ENCODE measurements at regions not wholly inside any gene's neighbourhood (a gene's known extent, or its start where the extent isn't known, plus 50 kb on each side); places are given as distances from the start of the nearest gene placed in this dataset.

GRCh38 chr4:143089291-143089690 is 95.4 kb upstream of the USP38 start:
- ATAC-seq = no peak
- H3K36me3 Mint-ChIP-seq (ENCODE audit: low read depth) = no peaks in the 10 kb centered on the region
- POLR2A ChIA-PET = no interaction called here
- H3K9me3 Mint-ChIP-seq (ENCODE audit: insufficient read depth) = no peaks in the 10 kb centered on the region
- H3K27me3 Mint-ChIP-seq (ENCODE audit: low read depth) = peaks cover 4% of the 10 kb centered on the region
- H3K4me1 Mint-ChIP-seq (ENCODE audit: low read depth) = no peaks in the 10 kb centered on the region
- CTCF ChIA-PET = no interaction called here
- no peak for DNase-seq
- no peak overlapping the region for H3K27ac Mint-ChIP-seq
- H3K4me3 Mint-ChIP-seq = no peak overlapping the region

- ATAC-seq = no peak
- H3K4me1 Mint-ChIP-seq (ENCODE audit: low read depth) = no peaks in the 10 kb centered on the region
- H3K36me3 Mint-ChIP-seq (ENCODE audit: low read depth) = no peaks in the 10 kb centered on the region
- no peak for DNase-seq
- H3K9me3 Mint-ChIP-seq (ENCODE audit: insufficient read depth) = no peaks in the 10 kb centered on the region
- CTCF ChIA-PET = no interaction called here
- no peak overlapping the region for H3K4me3 Mint-ChIP-seq
- POLR2A ChIA-PET = no interaction called here
- peaks cover 4% of the 10 kb centered on the region for H3K27me3 Mint-ChIP-seq (ENCODE audit: low read depth)
- H3K27ac Mint-ChIP-seq = no peak overlapping the region
Observed at GRCh38 chr4:143089847-143090246, 94.9 kb upstream of the USP38 start.

- Mint-ChIP-seq H3K36me3 (ENCODE audit: low read depth) (no peaks in the 10 kb centered on the region), H3K27me3 (ENCODE audit: low read depth) (no peaks in the 10 kb centered on the region), H3K4me3 (no peak overlapping the region), H3K9me3 (ENCODE audit: insufficient read depth) (no peaks in the 10 kb centered on the region), H3K4me1 (ENCODE audit: low read depth) (no peaks in the 10 kb centered on the region), H3K27ac (no peak overlapping the region)
- POLR2A ChIA-PET = no interaction called here
- ATAC-seq = no peak
- CTCF ChIA-PET = no interaction called here
- no peak for DNase-seq
Observed at GRCh38 chr4:143091862-143092261, 92.9 kb upstream of the USP38 start.

GRCh38 chr4:143095447-143095846 is 89.3 kb upstream of the USP38 start:
- Mint-ChIP-seq H3K36me3 (ENCODE audit: low read depth) (no peaks in the 10 kb centered on the region), H3K27ac (no peak overlapping the region), H3K4me3 (no peak overlapping the region), H3K4me1 (ENCODE audit: low read depth) (no peaks in the 10 kb centered on the region), H3K27me3 (ENCODE audit: low read depth) (no peaks in the 10 kb centered on the region), H3K9me3 (ENCODE audit: insufficient read depth) (no peaks in the 10 kb centered on the region)
- POLR2A ChIA-PET = no interaction called here
- CTCF ChIA-PET = no interaction called here
- DNase-seq = no peak
- no peak for ATAC-seq

- POLR2A ChIA-PET = no interaction called here
- no peak overlapping the region for H3K27ac Mint-ChIP-seq
- H3K4me1 Mint-ChIP-seq (ENCODE audit: low read depth) = no peaks in the 10 kb centered on the region
- no peak overlapping the region for H3K4me3 Mint-ChIP-seq
- no peaks in the 10 kb centered on the region for H3K27me3 Mint-ChIP-seq (ENCODE audit: low read depth)
- no peaks in the 10 kb centered on the region for H3K9me3 Mint-ChIP-seq (ENCODE audit: insufficient read depth)
- ATAC-seq (no peak), DNase-seq (no peak)
- no peaks in the 10 kb centered on the region for H3K36me3 Mint-ChIP-seq (ENCODE audit: low read depth)
- CTCF ChIA-PET = no interaction called here
Observed at GRCh38 chr4:143097751-143098150, 87.0 kb upstream of the USP38 start.

GRCh38 chr4:143099693-143100092 is 85.0 kb upstream of the USP38 start:
- Mint-ChIP-seq H3K27me3 (ENCODE audit: low read depth) (no peaks in the 10 kb centered on the region), H3K9me3 (ENCODE audit: insufficient read depth) (no peaks in the 10 kb centered on the region), H3K36me3 (ENCODE audit: low read depth) (no peaks in the 10 kb centered on the region), H3K4me3 (no peak overlapping the region), H3K27ac (no peak overlapping the region), H3K4me1 (ENCODE audit: low read depth) (no peaks in the 10 kb centered on the region)
- CTCF ChIA-PET = no interaction called here
- POLR2A ChIA-PET = no interaction called here
- DNase-seq (no peak), ATAC-seq (no peak)

- DNase-seq (no peak), ATAC-seq (no peak)
- Mint-ChIP-seq H3K27ac (no peak overlapping the region), H3K4me3 (no peak overlapping the region), H3K9me3 (ENCODE audit: insufficient read depth) (peaks cover 5% of the 10 kb centered on the region), H3K36me3 (ENCODE audit: low read depth) (no peaks in the 10 kb centered on the region), H3K27me3 (ENCODE audit: low read depth) (peaks cover 2% of the 10 kb centered on the region), H3K4me1 (ENCODE audit: low read depth) (no peaks in the 10 kb centered on the region)
- POLR2A ChIA-PET = no interaction called here
- CTCF ChIA-PET = no interaction called here
Observed at GRCh38 chr4:143109376-143109775, 75.3 kb upstream of the USP38 start.

GRCh38 chr4:143118663-143119062 is 66.1 kb upstream of the USP38 start:
- no peak for DNase-seq
- Mint-ChIP-seq H3K27me3 (ENCODE audit: low read depth) (peaks cover 4% of the 10 kb centered on the region), H3K36me3 (ENCODE audit: low read depth) (no peaks in the 10 kb centered on the region), H3K9me3 (ENCODE audit: insufficient read depth) (no peaks in the 10 kb centered on the region), H3K4me3 (no peak overlapping the region), H3K4me1 (ENCODE audit: low read depth) (no peaks in the 10 kb centered on the region), H3K27ac (no peak overlapping the region)
- ChIA-PET POLR2A (no interaction called here), CTCF (no interaction called here)
- ATAC-seq = no peak

- Mint-ChIP-seq H3K4me1 (ENCODE audit: low read depth) (no peaks in the 10 kb centered on the region), H3K27me3 (ENCODE audit: low read depth) (no peaks in the 10 kb centered on the region), H3K36me3 (ENCODE audit: low read depth) (no peaks in the 10 kb centered on the region), H3K4me3 (no peak overlapping the region), H3K9me3 (ENCODE audit: insufficient read depth) (no peaks in the 10 kb centered on the region), H3K27ac (no peak overlapping the region)
- ChIA-PET CTCF (no interaction called here), POLR2A (no interaction called here)
- ATAC-seq (no peak), DNase-seq (no peak)
Observed at GRCh38 chr4:143127621-143128020, 57.1 kb upstream of the USP38 start.

GRCh38 chr4:143133977-143134376 is 50.7 kb upstream of the USP38 start:
- POLR2A ChIA-PET = no interaction called here

More at GRCh38 chr4:143133977-143134376, 50.7 kb upstream of the USP38 start:
- H3K27ac Mint-ChIP-seq = no peak overlapping the region
- no peaks in the 10 kb centered on the region for H3K9me3 Mint-ChIP-seq (ENCODE audit: insufficient read depth)
- H3K27me3 Mint-ChIP-seq (ENCODE audit: low read depth) = no peaks in the 10 kb centered on the region
- DNase-seq (no peak), ATAC-seq (no peak)
- no peak overlapping the region for H3K4me3 Mint-ChIP-seq
- H3K4me1 Mint-ChIP-seq (ENCODE audit: low read depth) = no peaks in the 10 kb centered on the region
- no peaks in the 10 kb centered on the region for H3K36me3 Mint-ChIP-seq (ENCODE audit: low read depth)
- CTCF ChIA-PET = no interaction called here
